ENCODE measurements at regions not wholly inside any gene's neighbourhood (a gene's known extent, or its start where the extent isn't known, plus 50 kb on each side); places are given as distances from the start of the nearest gene placed in this dataset.

GRCh38 chr5:60312098-60312497, 387.9 kb downstream of the DEPDC1B start:
- Mint-ChIP-seq H3K36me3 (ENCODE audit: low read depth) (no peaks in the 10 kb centered on the region), H3K4me3 (no peak overlapping the region), H3K4me1 (no peaks in the 10 kb centered on the region), H3K27me3 (no peaks in the 10 kb centered on the region), H3K9me3 (ENCODE audit: low read depth) (no peaks in the 10 kb centered on the region), H3K27ac (no peak overlapping the region)
- POLR2A ChIA-PET, result no interaction called here
- intact Hi-C loops (cut with DNase I, micrococcal nuclease), result no loop called here
- DNase-seq, result no peak
- ATAC-seq, result no peak
- CTCF ChIA-PET, result no interaction called here

GRCh38 chr5:60299944-60300343, 400.0 kb downstream of the DEPDC1B start:
- Mint-ChIP-seq H3K9me3 (ENCODE audit: low read depth) (peaks cover 4% of the 10 kb centered on the region), H3K4me3 (no peak overlapping the region), H3K36me3 (ENCODE audit: low read depth) (no peaks in the 10 kb centered on the region), H3K4me1 (no peaks in the 10 kb centered on the region), H3K27me3 (no peaks in the 10 kb centered on the region), H3K27ac (no peak overlapping the region)
- DNase-seq (no peak), ATAC-seq (no peak)
- ChIA-PET CTCF (interaction anchor here (0.6 kb wide), 2 partner anchors 205 to 847 kb away, joined by 3 to 4 read pairs; no protein-coding TSS in a partner anchor), POLR2A (no interaction called here)
- intact Hi-C loops (cut with DNase I, micrococcal nuclease), result no loop called here

- intact Hi-C loops (cut with DNase I, micrococcal nuclease), result no loop called here
- no peaks in the 10 kb centered on the region for H3K27me3 Mint-ChIP-seq
- CTCF ChIA-PET, result no interaction called here
Observed at GRCh38 chr5:60297658-60298057, 402.3 kb downstream of the DEPDC1B start.

GRCh38 chr5:60295423-60295822, 401.9 kb upstream of the PDE4D start:
- H3K27ac Mint-ChIP-seq, result no peak overlapping the region
- peak; percentile 8 for DNase-seq
- no peaks in the 10 kb centered on the region for H3K4me1 Mint-ChIP-seq
- CTCF ChIA-PET, result interaction anchor here (0.7 to 1.4 kb wide), 3 partner anchors 8 to 290 kb away, joined by 3 read pairs; no protein-coding TSS in a partner anchor
- POLR2A ChIA-PET, result no interaction called here
- intact Hi-C loops (cut with DNase I, micrococcal nuclease), result no loop called here
- peaks cover 3% of the 10 kb centered on the region for H3K9me3 Mint-ChIP-seq (ENCODE audit: low read depth)
- no peaks in the 10 kb centered on the region for H3K27me3 Mint-ChIP-seq
- no peak overlapping the region for H3K4me3 Mint-ChIP-seq
- no peaks in the 10 kb centered on the region for H3K36me3 Mint-ChIP-seq (ENCODE audit: low read depth)
- no peak for ATAC-seq

More at GRCh38 chr5:60297658-60298057, 402.3 kb downstream of the DEPDC1B start:
- Mint-ChIP-seq H3K9me3 (ENCODE audit: low read depth) (peaks cover 3% of the 10 kb centered on the region), H3K36me3 (ENCODE audit: low read depth) (no peaks in the 10 kb centered on the region), H3K27ac (no peak overlapping the region), H3K4me1 (no peaks in the 10 kb centered on the region), H3K4me3 (no peak overlapping the region)
- POLR2A ChIA-PET, result no interaction called here
- ATAC-seq (no peak), DNase-seq (no peak)

- H3K4me3 Mint-ChIP-seq, result no peak overlapping the region
- intact Hi-C loops (cut with DNase I, micrococcal nuclease), result no loop called here
- no peaks in the 10 kb centered on the region for H3K27me3 Mint-ChIP-seq
Observed at GRCh38 chr5:60293518-60293917, 400.0 kb upstream of the PDE4D start.

GRCh38 chr5:60287174-60287771, 393.7 kb upstream of the PDE4D start:
- intact Hi-C loops (cut with DNase I, micrococcal nuclease), result loop anchor here (2.0 to 5.0 kb wide), 3 partner anchors 380 to 476 kb away; no protein-coding TSS in a partner anchor
- no peak for ATAC-seq
- no peaks in the 10 kb centered on the region for H3K36me3 Mint-ChIP-seq (ENCODE audit: low read depth)
- no peak overlapping the region for H3K27ac Mint-ChIP-seq
- no peak overlapping the region for H3K4me3 Mint-ChIP-seq
- H3K27me3 Mint-ChIP-seq, result no peaks in the 10 kb centered on the region
- no peaks in the 10 kb centered on the region for H3K9me3 Mint-ChIP-seq (ENCODE audit: low read depth)
- CTCF ChIA-PET, result interaction anchor here (1.0 to 1.5 kb wide), 3 partner anchors 8 to 476 kb away, joined by 3 to 8 read pairs (median 4); no protein-coding TSS in a partner anchor
- peak; percentile 51 for DNase-seq
- H3K4me1 Mint-ChIP-seq, result no peaks in the 10 kb centered on the region
- POLR2A ChIA-PET, result no interaction called here

More at GRCh38 chr5:60293518-60293917, 400.0 kb upstream of the PDE4D start:
- ChIA-PET CTCF (no interaction called here), POLR2A (no interaction called here)
- H3K4me1 Mint-ChIP-seq, result no peaks in the 10 kb centered on the region
- ATAC-seq (no peak), DNase-seq (no peak)
- no peak overlapping the region for H3K27ac Mint-ChIP-seq
- H3K9me3 Mint-ChIP-seq (ENCODE audit: low read depth), result peaks cover 3% of the 10 kb centered on the region
- H3K36me3 Mint-ChIP-seq (ENCODE audit: low read depth), result no peaks in the 10 kb centered on the region

GRCh38 chr5:60285910-60286309, 392.4 kb upstream of the PDE4D start:
- H3K4me1 Mint-ChIP-seq, result no peaks in the 10 kb centered on the region
- intact Hi-C loops (cut with DNase I, micrococcal nuclease), result loop anchor here (2.0 to 5.0 kb wide), 3 partner anchors 381 to 475 kb away; no protein-coding TSS in a partner anchor
- ChIA-PET CTCF (interaction anchor here (0.6 to 1.2 kb wide), 3 partner anchors 9 to 419 kb away, joined by 3 to 4 read pairs (median 3); no protein-coding TSS in a partner anchor), POLR2A (no interaction called here)
- no peaks in the 10 kb centered on the region for H3K9me3 Mint-ChIP-seq (ENCODE audit: low read depth)
- DNase-seq (no peak), ATAC-seq (no peak)
- no peaks in the 10 kb centered on the region for H3K36me3 Mint-ChIP-seq (ENCODE audit: low read depth)
- H3K27ac Mint-ChIP-seq, result no peak overlapping the region
- no peak overlapping the region for H3K4me3 Mint-ChIP-seq
- H3K27me3 Mint-ChIP-seq, result no peaks in the 10 kb centered on the region

GRCh38 chr5:60280943-60281342, 387.4 kb upstream of the PDE4D start:
- no peaks in the 10 kb centered on the region for H3K9me3 Mint-ChIP-seq (ENCODE audit: low read depth)
- POLR2A ChIA-PET, result no interaction called here
- intact Hi-C loops (cut with DNase I, micrococcal nuclease), result no loop called here
- DNase-seq, result no peak
- no peaks in the 10 kb centered on the region for H3K4me1 Mint-ChIP-seq
- H3K36me3 Mint-ChIP-seq (ENCODE audit: low read depth), result no peaks in the 10 kb centered on the region
- H3K4me3 Mint-ChIP-seq, result no peak overlapping the region
- CTCF ChIA-PET, result no interaction called here
- no peaks in the 10 kb centered on the region for H3K27me3 Mint-ChIP-seq
- no peak for ATAC-seq
- H3K27ac Mint-ChIP-seq, result no peak overlapping the region

GRCh38 chr5:60277941-60278340, 384.4 kb upstream of the PDE4D start:
- Mint-ChIP-seq H3K9me3 (ENCODE audit: low read depth) (no peaks in the 10 kb centered on the region), H3K27ac (no peak overlapping the region), H3K4me1 (no peaks in the 10 kb centered on the region), H3K27me3 (no peaks in the 10 kb centered on the region), H3K4me3 (no peak overlapping the region), H3K36me3 (ENCODE audit: low read depth) (no peaks in the 10 kb centered on the region)
- ATAC-seq (no peak), DNase-seq (no peak)
- ChIA-PET POLR2A (no interaction called here), CTCF (no interaction called here)
- intact Hi-C loops (cut with DNase I, micrococcal nuclease), result no loop called here

- ChIA-PET POLR2A (interaction anchor here (0.6 kb wide), 1 partner anchor 426 kb away, joined by 4 read pairs; the partner anchor contains the start of gene DEPDC1B), CTCF (no interaction called here)
- H3K4me3 Mint-ChIP-seq, result no peak overlapping the region
- H3K36me3 Mint-ChIP-seq (ENCODE audit: low read depth), result no peaks in the 10 kb centered on the region
- intact Hi-C loops (cut with DNase I, micrococcal nuclease), result no loop called here
- H3K9me3 Mint-ChIP-seq (ENCODE audit: low read depth), result no peaks in the 10 kb centered on the region
- H3K27me3 Mint-ChIP-seq, result no peaks in the 10 kb centered on the region
- DNase-seq (no peak), ATAC-seq (no peak)
- H3K27ac Mint-ChIP-seq, result no peak overlapping the region
- H3K4me1 Mint-ChIP-seq, result no peaks in the 10 kb centered on the region
Observed at GRCh38 chr5:60274747-60275146, 381.2 kb upstream of the PDE4D start.

- Mint-ChIP-seq H3K36me3 (ENCODE audit: low read depth) (no peaks in the 10 kb centered on the region), H3K4me1 (no peaks in the 10 kb centered on the region), H3K27me3 (no peaks in the 10 kb centered on the region), H3K4me3 (no peak overlapping the region), H3K27ac (no peak overlapping the region), H3K9me3 (ENCODE audit: low read depth) (no peaks in the 10 kb centered on the region)
- POLR2A ChIA-PET, result no interaction called here
- intact Hi-C loops (cut with DNase I, micrococcal nuclease), result no loop called here
- CTCF ChIA-PET, result interaction anchor here (0.6 to 0.7 kb wide), 3 partner anchors 8 to 61 kb away, joined by 3 to 4 read pairs (median 3); no protein-coding TSS in a partner anchor
- no peak for DNase-seq
- no peak for ATAC-seq
Observed at GRCh38 chr5:60271517-60271916, 378.0 kb upstream of the PDE4D start.

- no peak overlapping the region for H3K4me3 Mint-ChIP-seq
- CTCF ChIA-PET, result interaction anchor here (0.6 kb wide), 1 partner anchor 77 kb away, joined by 4 read pairs; no protein-coding TSS in a partner anchor
- H3K27ac Mint-ChIP-seq, result no peak overlapping the region
- no peaks in the 10 kb centered on the region for H3K9me3 Mint-ChIP-seq (ENCODE audit: low read depth)
- no peaks in the 10 kb centered on the region for H3K27me3 Mint-ChIP-seq
- H3K36me3 Mint-ChIP-seq (ENCODE audit: low read depth), result no peaks in the 10 kb centered on the region
- POLR2A ChIA-PET, result no interaction called here
- ATAC-seq (no peak), DNase-seq (no peak)
- H3K4me1 Mint-ChIP-seq, result no peaks in the 10 kb centered on the region
- intact Hi-C loops (cut with DNase I, micrococcal nuclease), result no loop called here
Observed at GRCh38 chr5:60267907-60268306, 374.4 kb upstream of the PDE4D start.

Measured in activated CD4-positive, alpha-beta T cell treated with anti-CD3 and anti-CD28 coated beads for 36 hours (primary cell).